Body of pancreas (tissue), 4 donors: ENCODE measurements at regions not wholly inside any gene's neighbourhood (a gene's known extent, or its start where the extent isn't known, plus 50 kb on each side); places are given as distances from the start of the nearest gene placed in this dataset.

ENCODE experiments used
- ATAC-seq: fragments of 150-250 bp; one replicate; pipeline ENCODE4 v1.9.1; 2016
- DNase-seq, 4 donors: peaks; one replicate each; pipeline ENCODE4 v3.0.0-alpha.2; 2019
- H3K27ac ChIP-seq, 4 donors: fragments of 200-600 bp; sonication (generic); 1 replicate in 3 of 4; 2 replicates in 1 of 4; pipeline versions ENCODE4 v1.5.1 to v1.6.1; 2016 to 2019; ENCODE audit warnings: mild to moderate bottlenecking in 1 of 4, mixed read lengths in 1 of 4, moderate library complexity in 1 of 4
- H3K27me3 ChIP-seq, 2 donors: fragments of 200-600 bp; sonication (generic); one replicate each; pipeline ENCODE4 v1.6.0; 2016; ENCODE audit warnings: mild to moderate bottlenecking in 1 of 2
- H3K36me3 ChIP-seq, 2 donors: fragments of 200-600 bp; sonication (generic); replicated peaks in 1 of 2; 2 replicates each; pipeline ENCODE4 v1.5.1; 2016; ENCODE audit warnings: low read depth in 2 of 2; ENCODE audit not compliant: insufficient read depth in 1 of 2
- H3K4me1 ChIP-seq: fragments of 200-600 bp; sonication (generic); one replicate; pipeline ENCODE4 v1.6.0; 2016
- H3K4me3 ChIP-seq, 2 donors: fragments of 200-600 bp; sonication (generic); 1 replicate in 1 of 2; 2 replicates in 1 of 2; pipeline ENCODE4 v1.5.1; 2016 to 2019
- H3K9me3 ChIP-seq, 3 donors: fragments of 200-600 bp; sonication (generic); 1 replicate in 2 of 3; 2 replicates in 1 of 3; pipeline ENCODE4 v1.5.1; 2016
- POLR2A ChIP-seq, 3 donors: fragments of 450-650 bp; IDR thresholded peaks; one replicate each; pipeline ENCODE4 v1.6.1; 2016; ENCODE audit warnings: antibody characterized with exemption in 3 of 3, mild to moderate bottlenecking in 2 of 3
- WGBS, 2 donors: methylation state at CpG; one replicate each; pipeline ENCODE4 v1.1.5; 2017; 5-methylcytosine and 5-hydroxymethylcytosine counted together
- intact Hi-C: fragments of 100-400 bp; cut with DNase I; formaldehyde crosslinking; loops from one replicate; pipeline ENCODE4 v1.15.1; 2023
- TF ChIP-seq, protein P1 (sequence below), 7 experiments: fragments of 450-650 bp in 4 of 7; fragments of 200-600 bp in 3 of 7; sonication (generic) in 3 of 7; IDR thresholded peaks; one replicate each; pipeline ENCODE4 v1.5.1; 2016 to 2019; ENCODE audit warnings: antibody characterized with exemption in 7 of 7

DNA sequence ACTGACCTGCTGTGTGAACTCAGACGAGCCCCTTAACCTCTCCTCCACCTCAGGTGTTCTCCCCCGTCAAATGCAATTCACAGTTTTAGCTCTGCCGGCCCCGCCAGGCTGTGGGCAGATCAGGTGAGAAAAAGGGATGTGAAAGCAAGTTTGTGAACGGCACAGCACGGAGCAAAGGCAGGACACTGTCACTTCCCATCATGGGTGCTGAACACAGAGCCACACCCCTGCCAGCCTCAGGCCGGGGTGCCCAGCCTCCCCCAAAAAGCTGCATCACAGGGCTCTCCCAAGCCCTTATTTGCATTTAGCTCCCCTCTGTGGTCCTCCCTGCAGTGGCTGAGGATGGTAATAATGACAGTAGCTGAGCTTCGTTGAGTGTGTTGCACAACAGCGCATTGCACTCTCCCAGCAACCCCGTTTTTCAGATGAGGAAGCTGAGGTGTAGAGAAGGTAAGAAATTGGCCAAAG lies 88.8 kb upstream of the TNRC6C start:
- Histone ChIP-seq H3K27me3 (no peaks in the 10 kb centered on the region), H3K9me3 (no peaks in the 10 kb centered on the region), H3K4me1 (no peaks in the 10 kb centered on the region), H3K36me3 (no peaks in the 10 kb centered on the region), H3K27ac (no peak overlapping the region), H3K4me3 (no peak overlapping the region)
- peak in 1 of 4 donors; percentile 41 for DNase-seq
- intact Hi-C loops, result no loop called here
- TF ChIP-seq POLR2A (IDR thresholded peaks at IDR 0.05), result no peak
- TF ChIP-seq, protein P1, sequence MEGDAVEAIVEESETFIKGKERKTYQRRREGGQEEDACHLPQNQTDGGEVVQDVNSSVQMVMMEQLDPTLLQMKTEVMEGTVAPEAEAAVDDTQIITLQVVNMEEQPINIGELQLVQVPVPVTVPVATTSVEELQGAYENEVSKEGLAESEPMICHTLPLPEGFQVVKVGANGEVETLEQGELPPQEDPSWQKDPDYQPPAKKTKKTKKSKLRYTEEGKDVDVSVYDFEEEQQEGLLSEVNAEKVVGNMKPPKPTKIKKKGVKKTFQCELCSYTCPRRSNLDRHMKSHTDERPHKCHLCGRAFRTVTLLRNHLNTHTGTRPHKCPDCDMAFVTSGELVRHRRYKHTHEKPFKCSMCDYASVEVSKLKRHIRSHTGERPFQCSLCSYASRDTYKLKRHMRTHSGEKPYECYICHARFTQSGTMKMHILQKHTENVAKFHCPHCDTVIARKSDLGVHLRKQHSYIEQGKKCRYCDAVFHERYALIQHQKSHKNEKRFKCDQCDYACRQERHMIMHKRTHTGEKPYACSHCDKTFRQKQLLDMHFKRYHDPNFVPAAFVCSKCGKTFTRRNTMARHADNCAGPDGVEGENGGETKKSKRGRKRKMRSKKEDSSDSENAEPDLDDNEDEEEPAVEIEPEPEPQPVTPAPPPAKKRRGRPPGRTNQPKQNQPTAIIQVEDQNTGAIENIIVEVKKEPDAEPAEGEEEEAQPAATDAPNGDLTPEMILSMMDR (IDR thresholded peaks at IDR 0.05), result no peak
- WGBS, 2 donors, result 0 to 33% methylated on average over 1 to 10 of the region's 10 CpGs
- no peak for ATAC-seq

DNA sequence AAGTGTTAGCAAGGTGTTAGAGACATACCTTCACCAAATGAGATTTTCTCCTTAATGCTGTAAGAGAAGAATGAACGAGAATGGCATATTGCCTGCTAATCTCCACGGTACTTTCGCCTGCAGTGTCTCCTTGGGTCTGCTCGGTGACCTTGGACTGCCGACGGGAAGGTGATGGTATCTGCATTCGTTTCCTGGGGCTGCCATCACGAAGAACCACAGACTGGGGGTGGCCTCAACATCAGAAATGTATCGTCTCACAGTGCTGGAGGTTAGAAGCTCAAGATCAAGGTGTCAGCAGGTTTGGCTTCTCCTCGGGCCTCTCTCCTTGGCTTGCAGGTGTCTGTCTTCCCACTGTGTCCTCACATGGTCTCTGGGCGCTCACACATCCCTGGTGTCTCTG lies 86.3 kb upstream of the TNRC6C start:
- DNase-seq, result no peak
- WGBS, 2 donors, result 41 to 44% methylated on average over 11 of the region's 11 CpGs
- Histone ChIP-seq H3K4me3 (no peak overlapping the region), H3K27me3 (no peaks in the 10 kb centered on the region), H3K4me1 (no peaks in the 10 kb centered on the region), H3K27ac (no peak overlapping the region), H3K9me3 (no peaks in the 10 kb centered on the region), H3K36me3 (no peaks in the 10 kb centered on the region)
- no peak for TF ChIP-seq POLR2A (IDR thresholded peaks at IDR 0.05)
- TF ChIP-seq, protein P1 (IDR thresholded peaks at IDR 0.05), result no peak
- no peak for ATAC-seq
- intact Hi-C loops, result no loop called here

DNA sequence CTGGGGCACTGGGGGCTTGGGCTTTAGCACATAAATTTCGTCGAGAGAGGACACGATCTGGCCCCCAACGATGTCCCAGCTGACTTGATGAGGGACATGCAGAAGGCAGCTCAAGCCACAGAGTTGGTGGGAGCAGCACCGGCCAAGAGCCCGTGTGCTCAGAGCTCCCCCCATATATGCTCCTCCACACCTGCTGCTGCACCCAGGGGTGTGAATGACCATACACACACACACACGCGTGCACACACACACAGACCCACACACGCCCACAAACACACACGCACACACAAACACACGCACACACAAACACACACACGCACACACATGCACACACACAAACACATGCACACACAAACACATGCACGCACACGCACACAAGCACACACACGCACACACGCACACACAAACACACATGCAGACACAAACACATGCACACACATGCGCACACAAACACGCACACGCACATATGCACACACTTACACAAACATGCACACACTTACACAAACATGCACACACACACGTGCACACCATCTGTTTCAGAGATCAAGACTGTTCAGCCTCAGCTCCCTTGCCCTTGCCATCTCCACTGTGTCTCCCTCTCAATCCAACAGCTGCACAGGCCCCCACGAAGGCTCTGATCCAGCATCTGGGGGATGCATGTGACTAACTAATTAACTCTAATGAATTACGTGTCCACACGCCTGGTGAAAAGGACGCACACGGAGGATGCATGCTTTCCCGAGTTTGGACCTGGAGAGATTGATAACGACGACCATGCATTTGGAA lies 85.6 kb upstream of the TNRC6C start:
- DNase-seq (no peak), ATAC-seq (no peak)
- Histone ChIP-seq H3K27ac (no peak overlapping the region), H3K36me3 (no peaks in the 10 kb centered on the region), H3K4me1 (no peaks in the 10 kb centered on the region), H3K4me3 (no peak overlapping the region), H3K27me3 (no peaks in the 10 kb centered on the region), H3K9me3 (no peaks in the 10 kb centered on the region)
- no peak for TF ChIP-seq POLR2A (IDR thresholded peaks at IDR 0.05)
- TF ChIP-seq, protein P1 (IDR thresholded peaks at IDR 0.05), result no peak
- intact Hi-C loops, result no loop called here
- WGBS, 2 donors, result 63 to 71% methylated on average over 23 to 28 of the region's 28 CpGs

DNA sequence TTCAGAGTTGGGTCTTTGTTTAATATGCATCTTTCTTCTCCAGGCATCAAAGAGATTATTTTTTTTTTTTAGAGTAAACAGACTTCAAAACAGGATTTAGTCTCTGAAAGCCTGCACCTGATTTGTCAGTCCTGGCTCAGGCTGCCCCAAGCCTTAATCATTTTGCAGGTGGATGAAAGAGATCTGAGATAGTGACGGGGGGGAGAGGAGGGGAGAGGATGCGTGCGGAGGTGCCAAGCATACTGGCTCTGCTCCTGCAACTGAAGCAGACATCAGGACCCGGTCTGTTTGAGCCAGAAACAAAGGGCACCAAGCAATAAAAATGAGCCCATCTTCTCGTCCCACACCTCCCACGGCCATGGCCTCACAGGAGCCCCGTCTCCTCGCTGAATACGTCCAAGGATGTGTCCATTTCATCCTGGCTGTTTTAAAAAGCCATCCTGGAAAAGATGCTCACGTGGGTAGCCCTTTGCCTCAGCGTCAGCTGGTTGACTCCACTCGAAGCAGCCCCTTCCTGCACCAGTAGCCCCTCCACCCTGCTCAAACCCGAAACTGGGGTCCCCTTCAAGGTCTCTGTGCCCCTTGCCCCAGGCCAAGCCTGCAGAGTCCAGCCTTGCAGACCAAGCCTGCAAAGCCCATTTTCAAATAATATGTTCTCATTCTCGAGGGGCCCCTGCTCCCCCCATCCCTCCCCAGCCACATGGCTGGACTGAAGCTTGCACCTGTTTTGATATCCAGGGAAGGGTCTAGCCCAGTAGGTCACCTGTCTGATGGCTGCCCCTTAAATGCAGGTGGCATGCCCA lies 84.8 kb upstream of the TNRC6C start:
- no peak for TF ChIP-seq POLR2A (IDR thresholded peaks at IDR 0.05)
- TF ChIP-seq, protein P1 (IDR thresholded peaks at IDR 0.05), result no peak

More for the DNA sequence above, 84.8 kb upstream of the TNRC6C start:
- H3K9me3 ChIP-seq, result no peaks in the 10 kb centered on the region
- ATAC-seq (no peak), DNase-seq (no peak)
- intact Hi-C loops, result no loop called here
- H3K27me3 ChIP-seq, result no peaks in the 10 kb centered on the region
- 34 to 41% methylated on average over 10 to 14 of the region's 14 CpGs for WGBS, 2 donors
- no peaks in the 10 kb centered on the region for H3K4me1 ChIP-seq
- no peak overlapping the region for H3K4me3 ChIP-seq
- H3K27ac ChIP-seq, result no peak overlapping the region
- H3K36me3 ChIP-seq, result no peaks in the 10 kb centered on the region
